Esophagus squamous epithelium (tissue), 4 donors: ENCODE measurements at regions not wholly inside any gene's neighbourhood (a gene's known extent, or its start where the extent isn't known, plus 50 kb on each side); places are given as distances from the start of the nearest gene placed in this dataset.

Experiments used
- CTCF ChIP-seq, 6 experiments: fragments of 450-650 bp in 4 of 6; fragments of 200-600 bp in 2 of 6; sonication (generic) in 2 of 6; IDR thresholded peaks; one replicate each; pipeline ENCODE4 v1.5.1; 2016 to 2019; ENCODE audit warnings: antibody characterized with exemption in 6 of 6, mild to moderate bottlenecking in 4 of 6, moderate library complexity in 4 of 6
- POLR2A ChIP-seq, 4 donors: fragments of 450-650 bp; IDR thresholded peaks; one replicate each; pipeline ENCODE4 v1.6.1; 2017; ENCODE audit warnings: antibody characterized with exemption in 4 of 4, mild to moderate bottlenecking in 4 of 4, moderate library complexity in 3 of 4

DNA sequence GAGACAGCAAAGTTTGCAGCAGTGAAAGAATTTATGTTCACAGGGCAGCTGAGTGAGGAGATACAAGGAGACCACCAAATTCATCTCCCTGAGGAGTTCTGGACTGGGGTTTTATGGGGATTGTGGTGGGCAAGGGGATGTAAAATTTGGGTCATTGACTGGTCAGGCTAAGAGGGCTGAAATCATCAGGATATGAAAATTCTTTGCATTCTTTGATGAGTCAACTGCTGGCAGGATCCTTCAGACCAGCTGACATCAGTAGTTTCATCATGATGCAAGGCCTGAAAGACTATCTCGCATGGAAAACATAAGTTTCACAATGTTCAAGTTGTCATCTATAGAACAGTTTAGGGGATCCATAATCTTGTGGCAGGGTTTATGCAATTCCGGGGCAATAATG is 869.5 kb upstream of the PCDH9 start:
- TF ChIP-seq CTCF (IDR thresholded peaks at IDR 0.05), result no peak
- no peak for TF ChIP-seq POLR2A (IDR thresholded peaks at IDR 0.05)
